ENCODE measurements at regions not wholly inside any gene's neighbourhood (a gene's known extent, or its start where the extent isn't known, plus 50 kb on each side); places are given as distances from the start of the nearest gene placed in this dataset.

- TF ChIP-seq CTCF (IDR thresholded peaks at IDR 0.05; ENCODE audit: borderline replicate concordance, extremely low read depth, low read length, poor library complexity, severe bottlenecking) = no peak
- TF ChIP-seq EZH2 (IDR thresholded peaks at IDR 0.05; ENCODE audit: borderline replicate concordance, low read depth, low read length, severe bottlenecking) = no peak
Measured at GRCh38 chr17:5832886-5833285, 237.3 kb upstream of the WSCD1 start.
